Liver (tissue), 3 donors: ENCODE measurements at regions not wholly inside any gene's neighbourhood (a gene's known extent, or its start where the extent isn't known, plus 50 kb on each side); places are given as distances from the start of the nearest gene placed in this dataset.

Source experiments
- ATF3 ChIP-seq: IDR thresholded peaks from 2 replicates; pipeline ENCODE4 v1.6.1; 2016; ENCODE audit warnings: antibody characterized with exemption
- CTCF ChIP-seq: fragments of 150-350 bp; IDR thresholded peaks from 2 replicates; pipeline ENCODE4 v1.5.1; 2017; ENCODE audit warnings: improper control_type of control experiment, low read depth, low read length; ENCODE audit not compliant: missing input control
- EGR1 ChIP-seq, 2 donors: IDR thresholded peaks; 2 replicates each; pipeline ENCODE4 v1.6.1; 2016 to 2018; ENCODE audit warnings: antibody characterized with exemption in 2 of 2, low read depth in 2 of 2
- FOXA1 ChIP-seq: IDR thresholded peaks from 2 replicates; pipeline ENCODE4 v1.6.1; 2016; ENCODE audit warnings: antibody characterized with exemption
- GABPA ChIP-seq, 2 donors: IDR thresholded peaks in 1 of 2; conservative IDR thresholded peaks in 1 of 2; 2 replicates each; pipeline ENCODE4 v1.6.1; 2016; ENCODE audit warnings: antibody characterized with exemption in 2 of 2, mild to moderate bottlenecking in 1 of 2, moderate library complexity in 1 of 2
- HNF4A ChIP-seq, 2 donors: conservative IDR thresholded peaks; 2 replicates each; pipeline ENCODE4 v1.6.1; 2016; ENCODE audit warnings: antibody characterized with exemption in 2 of 2, mild to moderate bottlenecking in 2 of 2
- JUND ChIP-seq, 2 donors: IDR thresholded peaks; 2 replicates each; pipeline ENCODE4 v1.6.1; 2016; ENCODE audit warnings: antibody characterized with exemption in 2 of 2
- MAX ChIP-seq: IDR thresholded peaks from 2 replicates; pipeline ENCODE4 v1.6.1; 2016; ENCODE audit warnings: antibody characterized with exemption
- RAD21 ChIP-seq, 2 donors: IDR thresholded peaks; 2 replicates each; pipeline ENCODE4 v1.6.1; 2016; ENCODE audit warnings: antibody characterized with exemption in 2 of 2, mild to moderate bottlenecking in 2 of 2
- REST ChIP-seq: IDR thresholded peaks from 2 replicates; pipeline ENCODE4 v1.6.1; 2016; ENCODE audit warnings: antibody characterized with exemption, mild to moderate bottlenecking
- RXRA ChIP-seq, 2 donors: IDR thresholded peaks; 2 replicates each; pipeline ENCODE4 v1.6.1; 2017 to 2018; ENCODE audit warnings: antibody characterized with exemption in 2 of 2, mild to moderate bottlenecking in 1 of 2
- TAF1 ChIP-seq: conservative IDR thresholded peaks from 2 replicates; pipeline ENCODE4 v1.6.1; 2016; ENCODE audit warnings: antibody characterized with exemption, mild to moderate bottlenecking
- YY1 ChIP-seq: IDR thresholded peaks from 2 replicates; pipeline ENCODE4 v1.6.1; 2016; ENCODE audit warnings: antibody characterized with exemption, mild to moderate bottlenecking
- TF ChIP-seq, protein P1 (sequence below): IDR thresholded peaks from 2 replicates; pipeline ENCODE4 v1.6.1; 2016; ENCODE audit warnings: antibody characterized with exemption
- donor health status: healthy.
- donor health status: healthy.

GRCh38 chr1:198472119-198472518, 68.4 kb downstream of the ATP6V1G3 start:
- TF ChIP-seq EGR1 (IDR thresholded peaks at IDR 0.05; ENCODE audit: low read depth in 2 of 2) (no peak), REST (no peak), FOXA1 (no peak), CTCF (no peak), RAD21 (IDR thresholded peaks at IDR 0.05) (no peak), YY1 (no peak), RXRA (IDR thresholded peaks at IDR 0.05) (no peak), GABPA (IDR thresholded peaks at IDR 0.05 in 1 of 2, conservative IDR thresholded peaks at IDR 0.05 in 1 of 2) (no peak), MAX (no peak), JUND (IDR thresholded peaks at IDR 0.05) (no peak), TAF1 (no peak), HNF4A (conservative IDR thresholded peaks at IDR 0.05) (no peak), ATF3 (no peak)
- TF ChIP-seq, protein P1, sequence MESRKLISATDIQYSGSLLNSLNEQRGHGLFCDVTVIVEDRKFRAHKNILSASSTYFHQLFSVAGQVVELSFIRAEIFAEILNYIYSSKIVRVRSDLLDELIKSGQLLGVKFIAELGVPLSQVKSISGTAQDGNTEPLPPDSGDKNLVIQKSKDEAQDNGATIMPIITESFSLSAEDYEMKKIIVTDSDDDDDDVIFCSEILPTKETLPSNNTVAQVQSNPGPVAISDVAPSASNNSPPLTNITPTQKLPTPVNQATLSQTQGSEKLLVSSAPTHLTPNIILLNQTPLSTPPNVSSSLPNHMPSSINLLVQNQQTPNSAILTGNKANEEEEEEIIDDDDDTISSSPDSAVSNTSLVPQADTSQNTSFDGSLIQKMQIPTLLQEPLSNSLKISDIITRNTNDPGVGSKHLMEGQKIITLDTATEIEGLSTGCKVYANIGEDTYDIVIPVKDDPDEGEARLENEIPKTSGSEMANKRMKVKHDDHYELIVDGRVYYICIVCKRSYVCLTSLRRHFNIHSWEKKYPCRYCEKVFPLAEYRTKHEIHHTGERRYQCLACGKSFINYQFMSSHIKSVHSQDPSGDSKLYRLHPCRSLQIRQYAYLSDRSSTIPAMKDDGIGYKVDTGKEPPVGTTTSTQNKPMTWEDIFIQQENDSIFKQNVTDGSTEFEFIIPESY = no peak
